HUES64 (cell line): ENCODE measurements at regions not wholly inside any gene's neighbourhood (a gene's known extent, or its start where the extent isn't known, plus 50 kb on each side); places are given as distances from the start of the nearest gene placed in this dataset.
"Not testable (repeated sequence)": the region's sequence is repeated elsewhere in the genome, so short reads cannot be mapped to it uniquely, and the experiment has no call there.

Experiments used
- H3K27ac ChIP-seq: 2 replicates; pipeline ENCODE4 v1.7.0; 2013; ENCODE audit warnings: low read depth, low read length, inconsistent platforms
- H3K27me3 ChIP-seq: 2 replicates; pipeline ENCODE4 v1.6.1; 2013; ENCODE audit warnings: mild to moderate bottlenecking, low read length; ENCODE audit not compliant: insufficient read depth
- H3K36me3 ChIP-seq: 2 replicates; pipeline ENCODE4 v1.6.1; 2013; ENCODE audit warnings: mild to moderate bottlenecking, low read length; ENCODE audit not compliant: insufficient read depth
- H3K4me1 ChIP-seq: 2 replicates; pipeline ENCODE4 v1.6.1; 2013; ENCODE audit warnings: mild to moderate bottlenecking, low read length, moderate library complexity; ENCODE audit not compliant: insufficient read depth
- H3K4me3 ChIP-seq: 2 replicates; pipeline ENCODE4 v1.5.1; 2013; ENCODE audit warnings: mild to moderate bottlenecking, low read length, moderate library complexity
- H3K9ac ChIP-seq: 2 replicates; pipeline ENCODE4 v1.6.1; 2013; ENCODE audit warnings: mild to moderate bottlenecking, low read depth, low read length
- H3K9me3 ChIP-seq: 2 replicates; pipeline ENCODE4 v1.6.1; 2013; ENCODE audit warnings: low read depth, low read length; ENCODE audit not compliant: insufficient read depth
- WGBS: fragments of 150-250, 120-280 bp; methylation state at CpG from one replicate; pipeline ENCODE4 v1.1.7; 2013; ENCODE audit warnings: missing lambda C conversion rate; 5-methylcytosine and 5-hydroxymethylcytosine counted together

- no peak overlapping the region for H3K4me3 ChIP-seq
- no peak overlapping the region for H3K9ac ChIP-seq
- peaks cover 10% of the 10 kb centered on the region; the same call in 1 of the 2 replicates for H3K9me3 ChIP-seq
- H3K27ac ChIP-seq = no peak overlapping the region
- 94% methylated on average over 2 of the region's 2 CpGs for WGBS
- H3K27me3 ChIP-seq = no peaks in the 10 kb centered on the region
- peaks cover 15% of the 10 kb centered on the region for H3K4me1 ChIP-seq
- no peaks in the 10 kb centered on the region for H3K36me3 ChIP-seq
These were observed 439.1 kb upstream of the ID2 start for GRCh38 chr2:8242739-8243138.

GRCh38 chr2:8243748-8244400 is 438.0 kb upstream of the ID2 start:
- no peak overlapping the region for H3K27ac ChIP-seq
- no peaks in the 10 kb centered on the region for H3K27me3 ChIP-seq
- peaks cover 10% of the 10 kb centered on the region; the same call in 1 of the 2 replicates for H3K9me3 ChIP-seq
- no peak overlapping the region for H3K9ac ChIP-seq
- H3K4me3 ChIP-seq = no peak overlapping the region
- no peaks in the 10 kb centered on the region for H3K36me3 ChIP-seq
- H3K4me1 ChIP-seq = peaks cover 11% of the 10 kb centered on the region
- WGBS = 95% methylated on average over 5 of the region's 5 CpGs

- Histone ChIP-seq H3K27me3 (no peaks in the 10 kb centered on the region), H3K9me3 (peaks cover 10% of the 10 kb centered on the region; the same call in 1 of the 2 replicates), H3K9ac (no peak overlapping the region), H3K4me3 (no peak overlapping the region), H3K27ac (no peak overlapping the region), H3K36me3 (no peaks in the 10 kb centered on the region), H3K4me1 (peaks cover 4% of the 10 kb centered on the region)
- WGBS = over 99% methylated on average over 2 of the region's 2 CpGs
These were observed 437.2 kb upstream of the ID2 start for GRCh38 chr2:8244639-8245038.

GRCh38 chr2:8246137-8246536 is 435.7 kb upstream of the ID2 start:
- H3K4me1 ChIP-seq = no peaks in the 10 kb centered on the region
- no peak overlapping the region for H3K4me3 ChIP-seq
- H3K9ac ChIP-seq = no peak overlapping the region
- no peaks in the 10 kb centered on the region for H3K27me3 ChIP-seq
- H3K36me3 ChIP-seq = no peaks in the 10 kb centered on the region
- WGBS = 100% methylated on average over 1 of the region's 3 CpGs
- peaks cover 19% of the 10 kb centered on the region for H3K9me3 ChIP-seq
- no peak overlapping the region for H3K27ac ChIP-seq

GRCh38 chr2:8247905-8248622 is 433.8 kb upstream of the ID2 start:
- 81% methylated on average over 10 of the region's 11 CpGs for WGBS
- H3K27me3 ChIP-seq = no peaks in the 10 kb centered on the region
- H3K4me3 ChIP-seq = no peak overlapping the region
- H3K9ac ChIP-seq = no peak overlapping the region
- peaks cover 19% of the 10 kb centered on the region for H3K9me3 ChIP-seq
- no peaks in the 10 kb centered on the region; the same call in 1 of the 2 replicates for H3K4me1 ChIP-seq
- H3K36me3 ChIP-seq = no peaks in the 10 kb centered on the region
- H3K27ac ChIP-seq = no peak overlapping the region

- H3K27me3 ChIP-seq = no peaks in the 10 kb centered on the region
- H3K9ac ChIP-seq = no peak overlapping the region
- no peak overlapping the region for H3K4me3 ChIP-seq
- H3K36me3 ChIP-seq = no peaks in the 10 kb centered on the region
- H3K4me1 ChIP-seq = peaks cover 1% of the 10 kb centered on the region; the same call in 1 of the 2 replicates
- no peak overlapping the region for H3K27ac ChIP-seq
- peaks cover 17% of the 10 kb centered on the region; the same call in 1 of the 2 replicates for H3K9me3 ChIP-seq
- WGBS = 96% methylated on average over 2 of the region's 2 CpGs
These were observed 433.3 kb upstream of the ID2 start for GRCh38 chr2:8248623-8248957.

- Histone ChIP-seq H3K4me1 (peaks cover 7% of the 10 kb centered on the region; the same call in 1 of the 2 replicates), H3K27me3 (no peaks in the 10 kb centered on the region), H3K27ac (no peak overlapping the region), H3K36me3 (no peaks in the 10 kb centered on the region), H3K9me3 (peaks cover 12% of the 10 kb centered on the region; the same call in 1 of the 2 replicates), H3K4me3 (no peak overlapping the region), H3K9ac (no peak overlapping the region)
- 96% methylated on average over 14 of the region's 14 CpGs for WGBS
These were observed 432.7 kb upstream of the ID2 start for GRCh38 chr2:8249141-8249540.

GRCh38 chr2:8249769-8250168 is 432.1 kb upstream of the ID2 start:
- Histone ChIP-seq H3K9ac (no peak overlapping the region), H3K4me1 (peaks cover 12% of the 10 kb centered on the region), H3K4me3 (no peak overlapping the region), H3K27ac (no peak overlapping the region), H3K36me3 (no peaks in the 10 kb centered on the region), H3K9me3 (peaks cover 12% of the 10 kb centered on the region; the same call in 1 of the 2 replicates), H3K27me3 (no peaks in the 10 kb centered on the region)
- 100% methylated on average over 2 of the region's 2 CpGs for WGBS

- WGBS = 93% methylated on average over 2 of the region's 2 CpGs
- H3K4me3 ChIP-seq, H3K27ac ChIP-seq: not testable (repeated sequence)
These were observed 431.6 kb upstream of the ID2 start for GRCh38 chr2:8250290-8250689.

GRCh38 chr2:8251291-8251690 is 430.6 kb upstream of the ID2 start:
- 90% methylated on average over 6 of the region's 6 CpGs for WGBS
- Histone ChIP-seq H3K9ac (no peak overlapping the region), H3K36me3 (no peaks in the 10 kb centered on the region), H3K9me3 (peaks cover 10% of the 10 kb centered on the region; the same call in 1 of the 2 replicates), H3K4me1 (peaks cover 21% of the 10 kb centered on the region), H3K27me3 (no peaks in the 10 kb centered on the region), H3K27ac (no peak overlapping the region), H3K4me3 (no peak overlapping the region)

More at GRCh38 chr2:8250290-8250689, 431.6 kb upstream of the ID2 start:
- not testable (repeated sequence) for H3K9ac ChIP-seq, H3K36me3 ChIP-seq, H3K27me3 ChIP-seq
- Histone ChIP-seq H3K4me1 (peaks cover 17% of the 10 kb centered on the region), H3K9me3 (peaks cover 12% of the 10 kb centered on the region; the same call in 1 of the 2 replicates)

- Histone ChIP-seq H3K27me3 (no peaks in the 10 kb centered on the region), H3K36me3 (no peaks in the 10 kb centered on the region), H3K9me3 (peaks cover 10% of the 10 kb centered on the region; the same call in 1 of the 2 replicates), H3K4me1 (peaks cover 21% of the 10 kb centered on the region), H3K9ac (no peak overlapping the region), H3K27ac (no peak overlapping the region), H3K4me3 (no peak overlapping the region)
- 98% methylated on average over 7 of the region's 7 CpGs for WGBS
These were observed 430.0 kb upstream of the ID2 start for GRCh38 chr2:8251856-8252255.
